ENCODE measurements at regions not wholly inside any gene's neighbourhood (a gene's known extent, or its start where the extent isn't known, plus 50 kb on each side); places are given as distances from the start of the nearest gene placed in this dataset.

GRCh38 chr10:44326474-44327030, 58.3 kb downstream of the CXCL12 start:
- Histone ChIP-seq H3K27ac (ENCODE audit: low read length) (no peak overlapping the region), H3K27me3 (ENCODE audit: low read depth, low read length) (no peaks in the 10 kb centered on the region)

GRCh38 chr10:44325596-44326307, 59.1 kb downstream of the CXCL12 start:
- H3K4me3 ChIP-seq (ENCODE audit: low read depth in 1 of 2, low read length in 2 of 2), result no peak overlapping the region
- H3K27ac ChIP-seq (ENCODE audit: low read length), result no peak overlapping the region
- no peaks in the 10 kb centered on the region for H3K36me3 ChIP-seq (ENCODE audit: control insufficient read depth in 1 of 2, insufficient read depth in 2 of 2, low read length in 2 of 2)
- no peaks in the 10 kb centered on the region for H3K4me1 ChIP-seq (ENCODE audit: control insufficient read depth in 1 of 2, insufficient read depth in 2 of 2, low read length in 2 of 2)
- no peaks in the 10 kb centered on the region for H3K27me3 ChIP-seq (ENCODE audit: low read depth, low read length)
- no peaks in the 10 kb centered on the region for H3K9me3 ChIP-seq (ENCODE audit: control insufficient read depth in 1 of 2, low read length in 2 of 2)

More at GRCh38 chr10:44326474-44327030, 58.3 kb downstream of the CXCL12 start:
- no peaks in the 10 kb centered on the region for H3K4me1 ChIP-seq (ENCODE audit: control insufficient read depth in 1 of 2, insufficient read depth in 2 of 2, low read length in 2 of 2)
- no peak overlapping the region for H3K4me3 ChIP-seq (ENCODE audit: low read depth in 1 of 2, low read length in 2 of 2)
- H3K36me3 ChIP-seq (ENCODE audit: control insufficient read depth in 1 of 2, insufficient read depth in 2 of 2, low read length in 2 of 2), result no peaks in the 10 kb centered on the region
- no peaks in the 10 kb centered on the region for H3K9me3 ChIP-seq (ENCODE audit: control insufficient read depth in 1 of 2, low read length in 2 of 2)

- Histone ChIP-seq H3K4me3 (ENCODE audit: low read depth in 1 of 2, low read length in 2 of 2) (no peak overlapping the region), H3K9me3 (ENCODE audit: control insufficient read depth in 1 of 2, low read length in 2 of 2) (no peaks in the 10 kb centered on the region), H3K27ac (ENCODE audit: low read length) (no peak overlapping the region), H3K4me1 (ENCODE audit: control insufficient read depth in 1 of 2, insufficient read depth in 2 of 2, low read length in 2 of 2) (no peaks in the 10 kb centered on the region), H3K36me3 (ENCODE audit: control insufficient read depth in 1 of 2, insufficient read depth in 2 of 2, low read length in 2 of 2) (no peaks in the 10 kb centered on the region), H3K27me3 (ENCODE audit: low read depth, low read length) (no peaks in the 10 kb centered on the region)
These were observed 59.7 kb downstream of the CXCL12 start for GRCh38 chr10:44325157-44325556.

GRCh38 chr10:44323838-44324237, 61.1 kb downstream of the CXCL12 start:
- Histone ChIP-seq H3K4me3 (ENCODE audit: low read depth in 1 of 2, low read length in 2 of 2) (no peak overlapping the region), H3K9me3 (ENCODE audit: control insufficient read depth in 1 of 2, low read length in 2 of 2) (no peaks in the 10 kb centered on the region), H3K27ac (ENCODE audit: low read length) (no peak overlapping the region), H3K4me1 (ENCODE audit: control insufficient read depth in 1 of 2, insufficient read depth in 2 of 2, low read length in 2 of 2) (no peaks in the 10 kb centered on the region), H3K36me3 (ENCODE audit: control insufficient read depth in 1 of 2, insufficient read depth in 2 of 2, low read length in 2 of 2) (no peaks in the 10 kb centered on the region), H3K27me3 (ENCODE audit: low read depth, low read length) (no peaks in the 10 kb centered on the region)

GRCh38 chr10:44322137-44322536, 62.8 kb downstream of the CXCL12 start:
- Histone ChIP-seq H3K27me3 (ENCODE audit: low read depth, low read length) (no peaks in the 10 kb centered on the region), H3K4me1 (ENCODE audit: control insufficient read depth in 1 of 2, insufficient read depth in 2 of 2, low read length in 2 of 2) (no peaks in the 10 kb centered on the region), H3K27ac (ENCODE audit: low read length) (no peak overlapping the region), H3K4me3 (ENCODE audit: low read depth in 1 of 2, low read length in 2 of 2) (no peak overlapping the region), H3K36me3 (ENCODE audit: control insufficient read depth in 1 of 2, insufficient read depth in 2 of 2, low read length in 2 of 2) (no peaks in the 10 kb centered on the region), H3K9me3 (ENCODE audit: control insufficient read depth in 1 of 2, low read length in 2 of 2) (no peaks in the 10 kb centered on the region)

- Histone ChIP-seq H3K4me1 (ENCODE audit: control insufficient read depth in 1 of 2, insufficient read depth in 2 of 2, low read length in 2 of 2) (no peaks in the 10 kb centered on the region), H3K27ac (ENCODE audit: low read length) (no peak overlapping the region), H3K9me3 (ENCODE audit: control insufficient read depth in 1 of 2, low read length in 2 of 2) (no peaks in the 10 kb centered on the region), H3K4me3 (ENCODE audit: low read depth in 1 of 2, low read length in 2 of 2) (no peak overlapping the region), H3K27me3 (ENCODE audit: low read depth, low read length) (no peaks in the 10 kb centered on the region), H3K36me3 (ENCODE audit: control insufficient read depth in 1 of 2, insufficient read depth in 2 of 2, low read length in 2 of 2) (no peaks in the 10 kb centered on the region)
These were observed 64.1 kb downstream of the CXCL12 start for GRCh38 chr10:44320756-44321155.

- Histone ChIP-seq H3K4me1 (ENCODE audit: control insufficient read depth in 1 of 2, insufficient read depth in 2 of 2, low read length in 2 of 2) (no peaks in the 10 kb centered on the region), H3K4me3 (ENCODE audit: low read depth in 1 of 2, low read length in 2 of 2) (no peak overlapping the region), H3K9me3 (ENCODE audit: control insufficient read depth in 1 of 2, low read length in 2 of 2) (no peaks in the 10 kb centered on the region), H3K27ac (ENCODE audit: low read length) (no peak overlapping the region), H3K36me3 (ENCODE audit: control insufficient read depth in 1 of 2, insufficient read depth in 2 of 2, low read length in 2 of 2) (no peaks in the 10 kb centered on the region), H3K27me3 (ENCODE audit: low read depth, low read length) (no peaks in the 10 kb centered on the region)
These were observed 67.0 kb downstream of the CXCL12 start for GRCh38 chr10:44317856-44318255.

- Histone ChIP-seq H3K9me3 (ENCODE audit: control insufficient read depth in 1 of 2, low read length in 2 of 2) (no peaks in the 10 kb centered on the region), H3K4me3 (ENCODE audit: low read depth in 1 of 2, low read length in 2 of 2) (no peak overlapping the region), H3K36me3 (ENCODE audit: control insufficient read depth in 1 of 2, insufficient read depth in 2 of 2, low read length in 2 of 2) (no peaks in the 10 kb centered on the region), H3K27me3 (ENCODE audit: low read depth, low read length) (no peaks in the 10 kb centered on the region), H3K27ac (ENCODE audit: low read length) (no peak overlapping the region), H3K4me1 (ENCODE audit: control insufficient read depth in 1 of 2, insufficient read depth in 2 of 2, low read length in 2 of 2) (no peaks in the 10 kb centered on the region)
These were observed 68.0 kb downstream of the CXCL12 start for GRCh38 chr10:44316922-44317215.

GRCh38 chr10:44316187-44316921, 68.5 kb downstream of the CXCL12 start:
- H3K4me1 ChIP-seq (ENCODE audit: control insufficient read depth in 1 of 2, insufficient read depth in 2 of 2, low read length in 2 of 2), result peaks cover 0 to 2% of the 10 kb centered on the region in 2 donors
- H3K36me3 ChIP-seq (ENCODE audit: control insufficient read depth in 1 of 2, insufficient read depth in 2 of 2, low read length in 2 of 2), result no peaks in the 10 kb centered on the region
- H3K27me3 ChIP-seq (ENCODE audit: low read depth, low read length), result peaks cover 1% of the 10 kb centered on the region
- H3K27ac ChIP-seq (ENCODE audit: low read length), result no peak overlapping the region
- no peaks in the 10 kb centered on the region for H3K9me3 ChIP-seq (ENCODE audit: control insufficient read depth in 1 of 2, low read length in 2 of 2)
- H3K4me3 ChIP-seq (ENCODE audit: low read depth in 1 of 2, low read length in 2 of 2), result no peak overlapping the region

- H3K27me3 ChIP-seq (ENCODE audit: low read depth, low read length), result peaks cover 3% of the 10 kb centered on the region
These were observed 70.0 kb downstream of the CXCL12 start for GRCh38 chr10:44314802-44315460.

GRCh38 chr10:44313761-44314165, 71.1 kb downstream of the CXCL12 start:
- Histone ChIP-seq H3K36me3 (ENCODE audit: control insufficient read depth in 1 of 2, insufficient read depth in 2 of 2, low read length in 2 of 2) (no peaks in the 10 kb centered on the region), H3K4me3 (ENCODE audit: low read depth in 1 of 2, low read length in 2 of 2) (no peak overlapping the region), H3K4me1 (ENCODE audit: control insufficient read depth in 1 of 2, insufficient read depth in 2 of 2, low read length in 2 of 2) (peaks cover 0 to 11% of the 10 kb centered on the region in 2 donors), H3K9me3 (ENCODE audit: control insufficient read depth in 1 of 2, low read length in 2 of 2) (no peaks in the 10 kb centered on the region), H3K27ac (ENCODE audit: low read length) (no peak overlapping the region), H3K27me3 (ENCODE audit: low read depth, low read length) (peaks cover 3% of the 10 kb centered on the region)

More at GRCh38 chr10:44314802-44315460, 70.0 kb downstream of the CXCL12 start:
- H3K4me1 ChIP-seq (ENCODE audit: control insufficient read depth in 1 of 2, insufficient read depth in 2 of 2, low read length in 2 of 2), result peaks cover 0 to 11% of the 10 kb centered on the region in 2 donors
- no peak overlapping the region for H3K27ac ChIP-seq (ENCODE audit: low read length)
- H3K36me3 ChIP-seq (ENCODE audit: control insufficient read depth in 1 of 2, insufficient read depth in 2 of 2, low read length in 2 of 2), result no peaks in the 10 kb centered on the region
- H3K4me3 ChIP-seq (ENCODE audit: low read depth in 1 of 2, low read length in 2 of 2), result no peak overlapping the region
- no peaks in the 10 kb centered on the region for H3K9me3 ChIP-seq (ENCODE audit: control insufficient read depth in 1 of 2, low read length in 2 of 2)
